Stimulated activated CD8-positive, alpha-beta memory T cell treated with anti-CD3 and anti-CD28 coated beads, Interleukin-7, amount 100 ng/mL, for 1 hour (primary cell): ENCODE measurements at regions not wholly inside any gene's neighbourhood (a gene's known extent, or its start where the extent isn't known, plus 50 kb on each side); places are given as distances from the start of the nearest gene placed in this dataset.
"Not testable (repeated sequence)": the region's sequence is repeated elsewhere in the genome, so short reads cannot be mapped to it uniquely, and the experiment has no call there.

Source experiments
- DNase-seq, 2 donors: peaks; one replicate each; pipeline ENCODE4 v3.0.0-alpha.2; 2020; ENCODE audit warnings: low read depth in 2 of 2

GRCh38 chr16:26593700-26594099, 473.0 kb upstream of the C16orf82 start:
- no peak for DNase-seq

- no peak for DNase-seq
Observed at GRCh38 chr16:26594666-26595065, 472.1 kb upstream of the C16orf82 start.

- no peak for DNase-seq
Observed at GRCh38 chr16:26595199-26595598, 471.5 kb upstream of the C16orf82 start.

- not testable (repeated sequence) for DNase-seq
Observed at GRCh38 chr16:26596033-26596432, 470.7 kb upstream of the C16orf82 start.

GRCh38 chr16:26598061-26598460, 468.7 kb upstream of the C16orf82 start:
- DNase-seq: peak; percentile 6 to 28

GRCh38 chr16:26598998-26599784, 467.5 kb upstream of the C16orf82 start:
- no peak for DNase-seq

- no peak for DNase-seq
Observed at GRCh38 chr16:26599785-26600104, 467.0 kb upstream of the C16orf82 start.

GRCh38 chr16:26601335-26601734, 465.4 kb upstream of the C16orf82 start:
- no peak for DNase-seq

GRCh38 chr16:26605626-26606271, 461.0 kb upstream of the C16orf82 start:
- DNase-seq: no peak

GRCh38 chr16:26606381-26607150, 460.2 kb upstream of the C16orf82 start:
- DNase-seq: no peak

- DNase-seq: no peak
Observed at GRCh38 chr16:26614237-26614841, 452.4 kb upstream of the C16orf82 start.

- DNase-seq: no peak
Observed at GRCh38 chr16:26623442-26623841, 443.3 kb upstream of the C16orf82 start.

- DNase-seq: no peak
Observed at GRCh38 chr16:26627958-26628357, 438.8 kb upstream of the C16orf82 start.

- not testable (repeated sequence) for DNase-seq
Observed at GRCh38 chr16:26631365-26631764, 435.4 kb upstream of the C16orf82 start.

- no peak for DNase-seq
Observed at GRCh38 chr16:26642047-26642664, 424.6 kb upstream of the C16orf82 start.

- no peak for DNase-seq
Observed at GRCh38 chr16:26643519-26643918, 423.2 kb upstream of the C16orf82 start.

- DNase-seq: no peak
Observed at GRCh38 chr16:26644912-26645543, 421.7 kb upstream of the C16orf82 start.

- DNase-seq: peak in 1 of 2 donors; percentile 12
Observed at GRCh38 chr16:26645614-26646013, 421.1 kb upstream of the C16orf82 start.

- no peak for DNase-seq
Observed at GRCh38 chr16:26647870-26648269, 418.9 kb upstream of the C16orf82 start.

- DNase-seq: no peak
Observed at GRCh38 chr16:26648851-26649250, 417.9 kb upstream of the C16orf82 start.

- no peak for DNase-seq
Observed at GRCh38 chr16:26649381-26650045, 417.2 kb upstream of the C16orf82 start.
